Keratinocyte (primary cell): ENCODE measurements at regions not wholly inside any gene's neighbourhood (a gene's known extent, or its start where the extent isn't known, plus 50 kb on each side); places are given as distances from the start of the nearest gene placed in this dataset.

Experiments used
- DNase-seq: peaks from one replicate; pipeline ENCODE4 v3.0.0-alpha.2; 2011; ENCODE audit warnings: low read depth, missing footprints, low spot score
- FAIRE-seq: peaks from 2 replicates; lab custom pipeline; 2011; peaks lifted over from hg19 to GRCh38; lab: Jason Lieb, UNC
- H2AFZ ChIP-seq: 2 replicates; pipeline ENCODE4 v1.6.0; 2012; ENCODE audit warnings: low read length, control low read depth, inconsistent platforms; ENCODE audit not compliant: control insufficient read depth
- H3K27ac ChIP-seq: 2 replicates; pipeline ENCODE4 v1.5.1; 2011; ENCODE audit warnings: low read length; ENCODE audit not compliant: control insufficient read depth, insufficient read depth
- H3K27me3 ChIP-seq: 3 replicates; pipeline ENCODE4 v1.6.0; 2011; ENCODE audit warnings: low read length; ENCODE audit not compliant: control insufficient read depth, insufficient read depth; ENCODE audit errors: extremely low read depth
- H3K36me3 ChIP-seq, 2 experiments: 2 replicates in 1 of 2; 3 replicates in 1 of 2; pipeline ENCODE4 v1.5.1; 2011; ENCODE audit warnings: low read length in 2 of 2, mild to moderate bottlenecking in 1 of 2; ENCODE audit not compliant: control insufficient read depth in 2 of 2, insufficient read depth in 2 of 2; ENCODE audit errors: extremely low read depth in 1 of 2
- H3K4me1 ChIP-seq: 3 replicates; pipeline ENCODE4 v1.5.1; 2011; ENCODE audit warnings: low read length; ENCODE audit not compliant: control insufficient read depth, insufficient read depth; ENCODE audit errors: extremely low read depth
- H3K4me2 ChIP-seq: 3 replicates; pipeline ENCODE4 v1.6.0; 2011; ENCODE audit warnings: low read depth, low read length; ENCODE audit not compliant: control insufficient read depth, insufficient read depth; ENCODE audit errors: extremely low read depth
- H3K4me3 ChIP-seq, 3 experiments: fragments of 200-600 bp in 1 of 3; sonication (generic) in 1 of 3; 2 replicates in 2 of 3; 3 replicates in 1 of 3; pipeline ENCODE4 v1.5.1; 2011 to 2016; ENCODE audit warnings: low read length in 3 of 3, mild to moderate bottlenecking in 3 of 3, control low read depth in 2 of 3, inconsistent platforms in 1 of 3, low read depth in 1 of 3, mixed read lengths in 1 of 3, mixed run types in 1 of 3, moderate library complexity in 1 of 3; ENCODE audit not compliant: control insufficient read depth in 2 of 3, insufficient read depth in 2 of 3; ENCODE audit errors: extremely low read depth in 1 of 3
- H3K79me2 ChIP-seq: 2 replicates; pipeline ENCODE4 v1.6.0; 2012; ENCODE audit warnings: low read length; ENCODE audit not compliant: control insufficient read depth, insufficient read depth
- H3K9ac ChIP-seq: 3 replicates; pipeline ENCODE4 v1.6.0; 2011; ENCODE audit warnings: low read length; ENCODE audit not compliant: control insufficient read depth, insufficient read depth; ENCODE audit errors: extremely low read depth
- H3K9me1 ChIP-seq: 3 replicates; pipeline ENCODE4 v1.6.0; 2011; ENCODE audit warnings: low read length; ENCODE audit not compliant: control insufficient read depth, insufficient read depth; ENCODE audit errors: extremely low read depth
- H3K9me3 ChIP-seq: 2 replicates; pipeline ENCODE4 v1.5.1; 2012; ENCODE audit warnings: low read depth, low read length; ENCODE audit not compliant: control insufficient read depth
- H4K20me1 ChIP-seq: 3 replicates; pipeline ENCODE4 v1.6.0; 2011; ENCODE audit warnings: low read length; ENCODE audit not compliant: control insufficient read depth, insufficient read depth; ENCODE audit errors: extremely low read depth
- CTCF ChIP-seq, 3 experiments: IDR thresholded peaks in 1 of 3; conservative IDR thresholded peaks in 1 of 3; optimal IDR thresholded peaks in 1 of 3; 2 replicates in 2 of 3; 3 replicates in 1 of 3; pipeline versions ENCODE3 to v1.5.1; 2011; ENCODE audit warnings: low read length in 3 of 3, mild to moderate bottlenecking in 3 of 3, moderate library complexity in 2 of 3, control low read depth in 1 of 3, inconsistent platforms in 1 of 3; ENCODE audit not compliant: insufficient read depth in 2 of 3; ENCODE audit errors: extremely low read depth in 1 of 3
- EZH2 ChIP-seq: IDR thresholded peaks from one replicate; pipeline ENCODE4 v1.6.1; 2012; ENCODE audit warnings: inconsistent platforms, mild to moderate bottlenecking, low read length, moderate library complexity
- dilution Hi-C: fragments of 300-500 bp; cut with MboI; formaldehyde crosslinking; loops from one replicate; pipeline ENCODE4 v1.7.0; 2020; ENCODE audit warnings: low sequenced_read_pairs; ENCODE audit not compliant: extremely low pct_ligation_motif_present

GRCh38 chr6:168856914-168857313, 396.7 kb downstream of the THBS2 start:
- H3K4me3 ChIP-seq, result no peak overlapping the region
- H3K4me2 ChIP-seq, result no peak overlapping the region
- no peak overlapping the region for H3K9ac ChIP-seq
- no peaks in the 10 kb centered on the region for H3K9me3 ChIP-seq
- FAIRE-seq (no peak), DNase-seq (no peak)
- no peaks in the 10 kb centered on the region for H3K9me1 ChIP-seq
- H3K36me3 ChIP-seq, result no peaks in the 10 kb centered on the region
- no peaks in the 10 kb centered on the region for H3K79me2 ChIP-seq
- no peaks in the 10 kb centered on the region for H3K4me1 ChIP-seq
- H3K27me3 ChIP-seq, result no peaks in the 10 kb centered on the region
- dilution Hi-C loops, result no loop called here
- H4K20me1 ChIP-seq, result no peaks in the 10 kb centered on the region
- TF ChIP-seq EZH2, result no peak
- TF ChIP-seq CTCF (optimal IDR thresholded peaks at IDR 0.05 in 1 of 3, IDR thresholded peaks at IDR 0.05 in 1 of 3, conservative IDR thresholded peaks at IDR 0.05 in 1 of 3; ENCODE audit: extremely low read depth in 1 of 3, insufficient read depth in 2 of 3, low read length in 3 of 3), result no peak
- H3K27ac ChIP-seq, result no peak overlapping the region
- no peak overlapping the region for H2AFZ ChIP-seq

GRCh38 chr6:168852376-168852884, 401.2 kb downstream of the THBS2 start:
- no peaks in the 10 kb centered on the region for H3K27me3 ChIP-seq
- no peak overlapping the region for H3K4me2 ChIP-seq
- no peaks in the 10 kb centered on the region for H3K9me3 ChIP-seq
- H3K9ac ChIP-seq, result no peak overlapping the region
- dilution Hi-C loops, result no loop called here
- no peaks in the 10 kb centered on the region for H3K9me1 ChIP-seq
- H3K27ac ChIP-seq, result no peak overlapping the region
- DNase-seq (no peak), FAIRE-seq (no peak)
- H3K36me3 ChIP-seq, result no peaks in the 10 kb centered on the region
- H4K20me1 ChIP-seq, result no peaks in the 10 kb centered on the region
- TF ChIP-seq CTCF (optimal IDR thresholded peaks at IDR 0.05 in 1 of 3, IDR thresholded peaks at IDR 0.05 in 1 of 3, conservative IDR thresholded peaks at IDR 0.05 in 1 of 3; ENCODE audit: extremely low read depth in 1 of 3, insufficient read depth in 2 of 3, low read length in 3 of 3) (no peak), EZH2 (no peak)
- no peak overlapping the region for H3K4me3 ChIP-seq
- no peak overlapping the region for H2AFZ ChIP-seq
- H3K79me2 ChIP-seq, result no peaks in the 10 kb centered on the region
- H3K4me1 ChIP-seq, result no peaks in the 10 kb centered on the region
